Keratinocyte (primary cell): ENCODE measurements at regions not wholly inside any gene's neighbourhood (a gene's known extent, or its start where the extent isn't known, plus 50 kb on each side); places are given as distances from the start of the nearest gene placed in this dataset.

ENCODE experiments used
- DNase-seq: peaks from one replicate; pipeline ENCODE4 v3.0.0-alpha.2; 2011; ENCODE audit warnings: low read depth, missing footprints, low spot score
- FAIRE-seq: peaks from 2 replicates; lab custom pipeline; 2011; peaks lifted over from hg19 to GRCh38; lab: Jason Lieb, UNC
- H2AFZ ChIP-seq: 2 replicates; pipeline ENCODE4 v1.6.0; 2012; ENCODE audit warnings: low read length, control low read depth, inconsistent platforms; ENCODE audit not compliant: control insufficient read depth
- H3K27ac ChIP-seq: 2 replicates; pipeline ENCODE4 v1.5.1; 2011; ENCODE audit warnings: low read length; ENCODE audit not compliant: control insufficient read depth, insufficient read depth
- H3K27me3 ChIP-seq: 3 replicates; pipeline ENCODE4 v1.6.0; 2011; ENCODE audit warnings: low read length; ENCODE audit not compliant: control insufficient read depth, insufficient read depth; ENCODE audit errors: extremely low read depth
- H3K36me3 ChIP-seq, 2 experiments: 2 replicates in 1 of 2; 3 replicates in 1 of 2; pipeline ENCODE4 v1.5.1; 2011; ENCODE audit warnings: low read length in 2 of 2, mild to moderate bottlenecking in 1 of 2; ENCODE audit not compliant: control insufficient read depth in 2 of 2, insufficient read depth in 2 of 2; ENCODE audit errors: extremely low read depth in 1 of 2
- H3K4me1 ChIP-seq: 3 replicates; pipeline ENCODE4 v1.5.1; 2011; ENCODE audit warnings: low read length; ENCODE audit not compliant: control insufficient read depth, insufficient read depth; ENCODE audit errors: extremely low read depth
- H3K4me2 ChIP-seq: 3 replicates; pipeline ENCODE4 v1.6.0; 2011; ENCODE audit warnings: low read depth, low read length; ENCODE audit not compliant: control insufficient read depth, insufficient read depth; ENCODE audit errors: extremely low read depth
- H3K4me3 ChIP-seq, 3 experiments: fragments of 200-600 bp in 1 of 3; sonication (generic) in 1 of 3; 2 replicates in 2 of 3; 3 replicates in 1 of 3; pipeline ENCODE4 v1.5.1; 2011 to 2016; ENCODE audit warnings: low read length in 3 of 3, mild to moderate bottlenecking in 3 of 3, control low read depth in 2 of 3, inconsistent platforms in 1 of 3, low read depth in 1 of 3, mixed read lengths in 1 of 3, mixed run types in 1 of 3, moderate library complexity in 1 of 3; ENCODE audit not compliant: control insufficient read depth in 2 of 3, insufficient read depth in 2 of 3; ENCODE audit errors: extremely low read depth in 1 of 3
- H3K79me2 ChIP-seq: 2 replicates; pipeline ENCODE4 v1.6.0; 2012; ENCODE audit warnings: low read length; ENCODE audit not compliant: control insufficient read depth, insufficient read depth
- H3K9ac ChIP-seq: 3 replicates; pipeline ENCODE4 v1.6.0; 2011; ENCODE audit warnings: low read length; ENCODE audit not compliant: control insufficient read depth, insufficient read depth; ENCODE audit errors: extremely low read depth
- H3K9me1 ChIP-seq: 3 replicates; pipeline ENCODE4 v1.6.0; 2011; ENCODE audit warnings: low read length; ENCODE audit not compliant: control insufficient read depth, insufficient read depth; ENCODE audit errors: extremely low read depth
- H3K9me3 ChIP-seq: 2 replicates; pipeline ENCODE4 v1.5.1; 2012; ENCODE audit warnings: low read depth, low read length; ENCODE audit not compliant: control insufficient read depth
- H4K20me1 ChIP-seq: 3 replicates; pipeline ENCODE4 v1.6.0; 2011; ENCODE audit warnings: low read length; ENCODE audit not compliant: control insufficient read depth, insufficient read depth; ENCODE audit errors: extremely low read depth
- EZH2 ChIP-seq: IDR thresholded peaks from one replicate; pipeline ENCODE4 v1.6.1; 2012; ENCODE audit warnings: inconsistent platforms, mild to moderate bottlenecking, low read length, moderate library complexity
- dilution Hi-C: fragments of 300-500 bp; cut with MboI; formaldehyde crosslinking; loops from one replicate; pipeline ENCODE4 v1.7.0; 2020; ENCODE audit warnings: low sequenced_read_pairs; ENCODE audit not compliant: extremely low pct_ligation_motif_present
- TF ChIP-seq, protein P1 (sequence below), 3 experiments: IDR thresholded peaks in 1 of 3; conservative IDR thresholded peaks in 1 of 3; optimal IDR thresholded peaks in 1 of 3; 2 replicates in 2 of 3; 3 replicates in 1 of 3; pipeline versions ENCODE3 to v1.5.1; 2011; ENCODE audit warnings: low read length in 3 of 3, mild to moderate bottlenecking in 3 of 3, moderate library complexity in 2 of 3, control low read depth in 1 of 3, inconsistent platforms in 1 of 3; ENCODE audit not compliant: insufficient read depth in 2 of 3; ENCODE audit errors: extremely low read depth in 1 of 3

DNA sequence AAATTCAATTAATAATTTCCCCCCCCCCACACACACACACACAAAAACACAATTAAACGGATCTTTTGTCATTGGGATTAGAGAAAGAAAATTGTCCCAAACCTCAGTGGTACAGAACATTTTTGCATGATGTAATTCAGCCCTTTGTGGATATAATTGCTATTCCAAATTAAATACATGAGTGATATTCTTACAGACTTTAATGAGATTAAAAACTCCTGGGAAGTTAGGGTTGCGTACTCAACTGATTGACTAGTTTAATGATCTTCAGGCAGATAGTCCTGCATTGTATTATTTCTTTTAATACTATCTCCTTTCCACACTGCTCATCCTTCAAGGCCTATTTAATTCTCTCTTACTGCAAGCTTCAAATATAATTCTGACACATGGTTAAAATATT is 711.8 kb upstream of the LRFN5 start:
- Histone ChIP-seq H4K20me1 (no peaks in the 10 kb centered on the region), H3K27me3 (no peaks in the 10 kb centered on the region), H2AFZ (no peak overlapping the region), H3K9me3 (peaks cover 2% of the 10 kb centered on the region), H3K9me1 (no peaks in the 10 kb centered on the region), H3K4me3 (no peak overlapping the region), H3K9ac (no peak overlapping the region), H3K27ac (no peak overlapping the region), H3K4me1 (no peaks in the 10 kb centered on the region), H3K4me2 (no peak overlapping the region), H3K36me3 (no peaks in the 10 kb centered on the region), H3K79me2 (no peaks in the 10 kb centered on the region)
- dilution Hi-C loops: no loop called here
- DNase-seq (no peak), FAIRE-seq (no peak)
- TF ChIP-seq EZH2: no peak
- TF ChIP-seq, protein P1, sequence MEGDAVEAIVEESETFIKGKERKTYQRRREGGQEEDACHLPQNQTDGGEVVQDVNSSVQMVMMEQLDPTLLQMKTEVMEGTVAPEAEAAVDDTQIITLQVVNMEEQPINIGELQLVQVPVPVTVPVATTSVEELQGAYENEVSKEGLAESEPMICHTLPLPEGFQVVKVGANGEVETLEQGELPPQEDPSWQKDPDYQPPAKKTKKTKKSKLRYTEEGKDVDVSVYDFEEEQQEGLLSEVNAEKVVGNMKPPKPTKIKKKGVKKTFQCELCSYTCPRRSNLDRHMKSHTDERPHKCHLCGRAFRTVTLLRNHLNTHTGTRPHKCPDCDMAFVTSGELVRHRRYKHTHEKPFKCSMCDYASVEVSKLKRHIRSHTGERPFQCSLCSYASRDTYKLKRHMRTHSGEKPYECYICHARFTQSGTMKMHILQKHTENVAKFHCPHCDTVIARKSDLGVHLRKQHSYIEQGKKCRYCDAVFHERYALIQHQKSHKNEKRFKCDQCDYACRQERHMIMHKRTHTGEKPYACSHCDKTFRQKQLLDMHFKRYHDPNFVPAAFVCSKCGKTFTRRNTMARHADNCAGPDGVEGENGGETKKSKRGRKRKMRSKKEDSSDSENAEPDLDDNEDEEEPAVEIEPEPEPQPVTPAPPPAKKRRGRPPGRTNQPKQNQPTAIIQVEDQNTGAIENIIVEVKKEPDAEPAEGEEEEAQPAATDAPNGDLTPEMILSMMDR (optimal IDR thresholded peaks at IDR 0.05 in 1 of 3, IDR thresholded peaks at IDR 0.05 in 1 of 3, conservative IDR thresholded peaks at IDR 0.05 in 1 of 3; ENCODE audit: extremely low read depth in 1 of 3, insufficient read depth in 2 of 3, low read length in 3 of 3): no peak

DNA sequence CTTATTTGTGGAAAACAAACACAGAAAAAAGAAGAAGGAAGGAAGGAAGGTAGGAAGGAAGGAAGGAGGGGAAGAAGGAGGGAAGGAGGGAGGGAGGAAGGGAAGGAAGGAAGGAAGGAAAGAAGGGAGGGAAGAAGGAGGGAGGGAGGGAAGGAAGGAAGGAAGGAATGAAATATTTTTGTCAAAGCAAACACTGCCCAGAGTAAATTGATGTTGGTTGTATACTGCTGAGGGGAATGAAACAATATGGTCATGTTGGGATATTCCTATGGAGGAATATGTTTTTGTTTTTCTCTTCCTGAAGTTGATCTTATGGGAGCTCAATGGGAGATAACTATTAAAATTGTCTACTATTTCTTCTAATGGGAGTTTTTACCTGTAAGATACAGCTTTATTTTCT is 717.5 kb upstream of the LRFN5 start:
- no peak overlapping the region for H2AFZ ChIP-seq
- H4K20me1 ChIP-seq: no peaks in the 10 kb centered on the region
- H3K9me1 ChIP-seq: no peaks in the 10 kb centered on the region
- DNase-seq (no peak), FAIRE-seq (no peak)
- H3K79me2 ChIP-seq: no peaks in the 10 kb centered on the region
- no peak overlapping the region for H3K4me2 ChIP-seq
- no peaks in the 10 kb centered on the region for H3K4me1 ChIP-seq
- H3K27me3 ChIP-seq: no peaks in the 10 kb centered on the region
- no peak overlapping the region for H3K27ac ChIP-seq
- no peak overlapping the region for H3K9ac ChIP-seq
- no peak for TF ChIP-seq EZH2
- TF ChIP-seq, protein P1 (optimal IDR thresholded peaks at IDR 0.05 in 1 of 3, IDR thresholded peaks at IDR 0.05 in 1 of 3, conservative IDR thresholded peaks at IDR 0.05 in 1 of 3; ENCODE audit: extremely low read depth in 1 of 3, insufficient read depth in 2 of 3, low read length in 3 of 3): no peak
- no peaks in the 10 kb centered on the region for H3K36me3 ChIP-seq
- H3K9me3 ChIP-seq: peaks cover 4% of the 10 kb centered on the region
- no peak overlapping the region for H3K4me3 ChIP-seq
- dilution Hi-C loops: no loop called here
